Endodermal cell (in vitro differentiated cells): ENCODE measurements at regions not wholly inside any gene's neighbourhood (a gene's known extent, or its start where the extent isn't known, plus 50 kb on each side); places are given as distances from the start of the nearest gene placed in this dataset.

Experiments used
- DNase-seq: peaks from one replicate; pipeline ENCODE4 v3.0.0-alpha.2; 2017
- H3K27ac ChIP-seq: 2 replicates; pipeline ENCODE4 v1.5.1; 2013; ENCODE audit warnings: mild to moderate bottlenecking, low read depth, low read length, moderate library complexity
- H3K27me3 ChIP-seq: 2 replicates; pipeline ENCODE4 v1.6.1; 2013; ENCODE audit warnings: mild to moderate bottlenecking, low read length, moderate library complexity; ENCODE audit not compliant: insufficient read depth, control insufficient read depth, poor library complexity, severe bottlenecking
- H3K36me3 ChIP-seq: 2 replicates; pipeline ENCODE4 v1.7.0; 2013; ENCODE audit warnings: mild to moderate bottlenecking, low read length, moderate library complexity; ENCODE audit not compliant: control insufficient read depth, insufficient read depth
- H3K4me1 ChIP-seq: one replicate; pipeline ENCODE4 v1.7.0; 2013; ENCODE audit warnings: low read length; ENCODE audit not compliant: control insufficient read depth, insufficient read depth
- H3K4me3 ChIP-seq: 2 replicates; pipeline ENCODE4 v1.5.1; 2013; ENCODE audit warnings: mild to moderate bottlenecking, low read length, moderate library complexity
- H3K9ac ChIP-seq: 2 replicates; pipeline ENCODE4 v1.6.1; 2013; ENCODE audit warnings: mild to moderate bottlenecking, low read length, moderate library complexity; ENCODE audit not compliant: poor library complexity, severe bottlenecking; ENCODE audit errors: extremely low read depth
- H3K9me3 ChIP-seq: 2 replicates; pipeline ENCODE4 v1.6.1; 2013; ENCODE audit warnings: mild to moderate bottlenecking, low read length, moderate library complexity; ENCODE audit not compliant: control insufficient read depth
- H3K27ac Mint-ChIP-seq: 2 replicates; pipeline ENCODE4 v1.8.0; 2020; ENCODE audit warnings: mixed read lengths
- H3K27me3 Mint-ChIP-seq: 2 replicates; pipeline ENCODE4 v1.8.0; 2021; ENCODE audit warnings: mild to moderate bottlenecking, mixed read lengths; ENCODE audit not compliant: insufficient read depth
- H3K36me3 Mint-ChIP-seq: 2 replicates; pipeline ENCODE4 v1.8.0; 2020; ENCODE audit warnings: low read depth, mixed read lengths
- H3K4me1 Mint-ChIP-seq: 2 replicates; pipeline ENCODE4 v1.8.0; 2020; ENCODE audit warnings: mixed read lengths
- H3K4me3 Mint-ChIP-seq: 2 replicates; pipeline ENCODE4 v1.8.0; 2020; ENCODE audit warnings: mild to moderate bottlenecking, moderate library complexity, mixed read lengths
- H3K9me3 Mint-ChIP-seq: 2 replicates; pipeline ENCODE4 v1.8.0; 2020; ENCODE audit warnings: mild to moderate bottlenecking, mixed read lengths
- CTCF ChIP-seq: fragments of 200-600 bp; sonication (generic); conservative IDR thresholded peaks from 2 replicates; pipeline ENCODE4 v1.5.0; 2021; ENCODE audit warnings: antibody characterized with exemption, mild to moderate bottlenecking
- WGBS, 2 experiments: methylation state at CpG; one replicate each; pipeline versions ENCODE4 v1.1.5 to v1.1.7; 2013; ENCODE audit warnings: missing lambda C conversion rate in 2 of 2, mixed read lengths in 1 of 2; ENCODE audit not compliant: insufficient coverage in 1 of 2, insufficient read length in 1 of 2; 5-methylcytosine and 5-hydroxymethylcytosine counted together

- Mint-ChIP-seq H3K9me3 (peaks cover 61% of the 10 kb centered on the region), H3K27me3 (peaks cover 16% of the 10 kb centered on the region), H3K27ac (no peak overlapping the region), H3K36me3 (no peaks in the 10 kb centered on the region), H3K4me1 (peaks cover 4% of the 10 kb centered on the region), H3K4me3 (no peak overlapping the region)
- H3K4me3 ChIP-seq: no peak overlapping the region
- no peaks in the 10 kb centered on the region for H3K36me3 ChIP-seq
- H3K27me3 ChIP-seq: peaks cover 5% of the 10 kb centered on the region
- H3K4me1 ChIP-seq: no peaks in the 10 kb centered on the region
- no peak overlapping the region for H3K9ac ChIP-seq
- no peak for TF ChIP-seq CTCF
- DNase-seq: no peak
- no peak overlapping the region for H3K27ac ChIP-seq
- H3K9me3 ChIP-seq: no peaks in the 10 kb centered on the region
- WGBS, 2 experiments: 90 to 91% methylated on average over 2 to 8 of the region's 8 CpGs
These were observed 68.5 kb downstream of the EFNB1 start for GRCh38 chrX:68897118-68897945.

GRCh38 chrX:68896581-68896980 lies 67.8 kb downstream of the EFNB1 start:
- peaks cover 16% of the 10 kb centered on the region for H3K27me3 Mint-ChIP-seq
- WGBS, 2 experiments: 93% methylated on average over 5 of the region's 6 CpGs; no CpG with 5 or more reads in 1 of the 2 experiments
- H3K4me1 Mint-ChIP-seq: peaks cover 4% of the 10 kb centered on the region
- no peak overlapping the region for H3K4me3 ChIP-seq
- H3K27ac Mint-ChIP-seq: no peak overlapping the region
- H3K27me3 ChIP-seq: peaks cover 5% of the 10 kb centered on the region
- H3K9me3 Mint-ChIP-seq: peaks cover 60% of the 10 kb centered on the region
- H3K36me3 Mint-ChIP-seq: no peaks in the 10 kb centered on the region
- no peak overlapping the region for H3K4me3 Mint-ChIP-seq
- no peak for TF ChIP-seq CTCF
- no peak for DNase-seq
- H3K4me1 ChIP-seq: no peaks in the 10 kb centered on the region
- H3K9me3 ChIP-seq: no peaks in the 10 kb centered on the region
- H3K9ac ChIP-seq: no peak overlapping the region
- H3K36me3 ChIP-seq: no peaks in the 10 kb centered on the region
- no peak overlapping the region for H3K27ac ChIP-seq

- 92% methylated on average over 5 of the region's 5 CpGs; no CpG with 5 or more reads in 1 of the 2 experiments for WGBS, 2 experiments
- H3K27me3 ChIP-seq: peaks cover 5% of the 10 kb centered on the region
- no peak overlapping the region for H3K9ac ChIP-seq
- peaks cover 4% of the 10 kb centered on the region for H3K4me1 Mint-ChIP-seq
- H3K27ac ChIP-seq: no peak overlapping the region
- H3K36me3 ChIP-seq: no peaks in the 10 kb centered on the region
- no peaks in the 10 kb centered on the region for H3K9me3 ChIP-seq
- H3K9me3 Mint-ChIP-seq: peaks cover 60% of the 10 kb centered on the region
- no peak overlapping the region for H3K27ac Mint-ChIP-seq
- H3K4me3 Mint-ChIP-seq: no peak overlapping the region
- H3K27me3 Mint-ChIP-seq: peaks cover 16% of the 10 kb centered on the region
- no peaks in the 10 kb centered on the region for H3K4me1 ChIP-seq
- no peaks in the 10 kb centered on the region for H3K36me3 Mint-ChIP-seq
- DNase-seq: no peak
- no peak overlapping the region for H3K4me3 ChIP-seq
- TF ChIP-seq CTCF: no peak
These were observed 67.0 kb downstream of the EFNB1 start for GRCh38 chrX:68895778-68896177.
